ENCODE measurements at regions not wholly inside any gene's neighbourhood (a gene's known extent, or its start where the extent isn't known, plus 50 kb on each side); places are given as distances from the start of the nearest gene placed in this dataset.
A peak's percentile ranks its signal among the peaks of the same experiment; 100 is the strongest.

GRCh38 chr5:65076251-65076869, 307.6 kb downstream of the CWC27 start:
- DNase-seq (ENCODE audit: low read depth, low spot score), result no peak
- peaks cover 53% of the 10 kb centered on the region for H3K4me1 Mint-ChIP-seq
- no peaks in the 10 kb centered on the region for H3K36me3 Mint-ChIP-seq (ENCODE audit: low read depth)
- no peak overlapping the region for H3K4me3 Mint-ChIP-seq
- H3K27ac Mint-ChIP-seq (ENCODE audit: unreplicated experiment), result no peak overlapping the region
- H3K9me3 Mint-ChIP-seq, result no peaks in the 10 kb centered on the region
- TF ChIP-seq CTCF (conservative IDR thresholded peaks at IDR 0.05), result no peak
- no peaks in the 10 kb centered on the region for H3K27me3 Mint-ChIP-seq (ENCODE audit: low read depth)

GRCh38 chr5:65077653-65078052, 308.9 kb downstream of the CWC27 start:
- Mint-ChIP-seq H3K9me3 (no peaks in the 10 kb centered on the region), H3K36me3 (ENCODE audit: low read depth) (no peaks in the 10 kb centered on the region), H3K27me3 (ENCODE audit: low read depth) (no peaks in the 10 kb centered on the region), H3K4me1 (peaks cover 41% of the 10 kb centered on the region), H3K27ac (ENCODE audit: unreplicated experiment) (no peak overlapping the region), H3K4me3 (no peak overlapping the region)
- TF ChIP-seq CTCF (conservative IDR thresholded peaks at IDR 0.05), result no peak
- no peak for DNase-seq (ENCODE audit: low read depth, low spot score)

- Mint-ChIP-seq H3K9me3 (no peaks in the 10 kb centered on the region), H3K27me3 (ENCODE audit: low read depth) (no peaks in the 10 kb centered on the region), H3K36me3 (ENCODE audit: low read depth) (no peaks in the 10 kb centered on the region), H3K27ac (ENCODE audit: unreplicated experiment) (peak overlapping the region; percentile 14), H3K4me1 (peaks cover 41% of the 10 kb centered on the region), H3K4me3 (no peak overlapping the region)
- TF ChIP-seq CTCF (conservative IDR thresholded peaks at IDR 0.05), result no peak
- DNase-seq (ENCODE audit: low read depth, low spot score), result no peak
Observed at GRCh38 chr5:65078331-65078730, 309.6 kb downstream of the CWC27 start.

GRCh38 chr5:65081071-65081470, 312.3 kb downstream of the CWC27 start:
- Mint-ChIP-seq H3K27me3 (ENCODE audit: low read depth) (no peaks in the 10 kb centered on the region), H3K36me3 (ENCODE audit: low read depth) (no peaks in the 10 kb centered on the region), H3K4me1 (peaks cover 40% of the 10 kb centered on the region), H3K4me3 (no peak overlapping the region), H3K9me3 (no peaks in the 10 kb centered on the region), H3K27ac (ENCODE audit: unreplicated experiment) (no peak overlapping the region)
- TF ChIP-seq CTCF (conservative IDR thresholded peaks at IDR 0.05), result no peak
- no peak for DNase-seq (ENCODE audit: low read depth, low spot score)

- Mint-ChIP-seq H3K9me3 (peaks cover 3% of the 10 kb centered on the region), H3K4me1 (peaks cover 22% of the 10 kb centered on the region), H3K27me3 (ENCODE audit: low read depth) (no peaks in the 10 kb centered on the region), H3K27ac (ENCODE audit: unreplicated experiment) (no peak overlapping the region), H3K4me3 (no peak overlapping the region), H3K36me3 (ENCODE audit: low read depth) (no peaks in the 10 kb centered on the region)
- no peak for TF ChIP-seq CTCF (conservative IDR thresholded peaks at IDR 0.05)
- DNase-seq (ENCODE audit: low read depth, low spot score), result no peak
Observed at GRCh38 chr5:65084795-65085515, 316.2 kb downstream of the CWC27 start.

Data from neural crest cell (in vitro differentiated cells).